GM12878 (cell line): ENCODE measurements at regions not wholly inside any gene's neighbourhood (a gene's known extent, or its start where the extent isn't known, plus 50 kb on each side); places are given as distances from the start of the nearest gene placed in this dataset.

Experiments used
- CHD2 ChIP-seq: IDR thresholded peaks from 2 replicates; pipeline ENCODE4 v1.6.1; 2011; ENCODE audit warnings: low read depth, low read length, improper control_type of control experiment, borderline replicate concordance
- POLR2AphosphoS5 ChIP-seq: IDR thresholded peaks from 2 replicates; pipeline ENCODE4 v1.6.1; 2011; ENCODE audit warnings: mild to moderate bottlenecking, low read length, inconsistent platforms
- RAD21 ChIP-seq: IDR thresholded peaks from 2 replicates; pipeline ENCODE4 v1.6.1; 2011; ENCODE audit warnings: mild to moderate bottlenecking, low read depth, low read length, moderate library complexity; ENCODE audit not compliant: insufficient read depth
- SIX5 ChIP-seq: IDR thresholded peaks from 2 replicates; pipeline ENCODE4 v1.6.1; 2011; ENCODE audit warnings: mild to moderate bottlenecking, low read depth, low read length, moderate library complexity; ENCODE audit not compliant: severe bottlenecking
- SMAD5 ChIP-seq: IDR thresholded peaks from 2 replicates; pipeline ENCODE4 v1.6.1; 2016; ENCODE audit warnings: antibody characterized with exemption, low read depth
- SMC3 ChIP-seq: IDR thresholded peaks from 2 replicates; pipeline ENCODE4 v1.6.1; 2011; ENCODE audit warnings: low read length, improper control_type of control experiment, borderline replicate concordance
- ZNF217 ChIP-seq: fragments of 450-650 bp; IDR thresholded peaks from 2 replicates; pipeline ENCODE4 v1.6.1; 2017; ENCODE audit warnings: antibody characterized with exemption, mild to moderate bottlenecking
- TF ChIP-seq, protein P1 (sequence below): fragments of 150-350 bp; IDR thresholded peaks from 2 replicates; pipeline ENCODE4 v1.6.1; 2014; ENCODE audit warnings: mild to moderate bottlenecking, low read depth, low read length
- TF ChIP-seq, protein P2 (sequence below): IDR thresholded peaks from 2 replicates; pipeline ENCODE4 v1.6.1; 2012; ENCODE audit warnings: low read length, inconsistent platforms
- TF ChIP-seq, protein P3 (sequence below), 3 experiments: IDR thresholded peaks in 2 of 3; conservative IDR thresholded peaks in 1 of 3; 2 replicates each; pipeline ENCODE4 v1.5.1; 2011; ENCODE audit warnings: low read depth in 3 of 3, low read length in 3 of 3, mild to moderate bottlenecking in 3 of 3, control low read depth in 2 of 3, moderate library complexity in 2 of 3, inconsistent platforms in 1 of 3, mixed read lengths in 1 of 3; ENCODE audit not compliant: control insufficient read depth in 2 of 3, insufficient read depth in 1 of 3; ENCODE audit errors: extremely low read depth in 1 of 3

DNA sequence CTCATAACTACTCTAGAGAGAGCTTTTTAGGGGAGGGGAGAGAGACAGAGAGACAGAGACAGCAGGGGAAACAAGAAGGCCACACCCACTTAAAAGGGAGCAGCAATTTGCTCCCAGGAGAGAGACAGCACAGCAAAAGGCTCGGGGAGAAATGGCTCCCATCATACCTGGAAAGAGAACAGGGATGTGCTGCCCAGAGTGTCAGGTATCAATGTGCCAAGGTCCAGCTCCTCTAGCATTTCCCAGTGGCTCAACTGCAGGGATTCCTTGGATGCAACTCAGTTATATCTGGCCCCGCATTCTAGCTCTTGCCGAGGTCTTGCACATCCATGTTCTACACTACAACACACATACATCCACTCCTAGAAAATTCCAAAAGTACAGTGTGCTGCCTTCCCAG lies 304.0 kb upstream of the CDYL start:
- TF ChIP-seq ZNF217 (no peak), SIX5 (no peak), RAD21 (no peak), SMC3 (no peak), POLR2AphosphoS5 (no peak), SMAD5 (no peak), CHD2 (no peak)
- TF ChIP-seq, protein P1, sequence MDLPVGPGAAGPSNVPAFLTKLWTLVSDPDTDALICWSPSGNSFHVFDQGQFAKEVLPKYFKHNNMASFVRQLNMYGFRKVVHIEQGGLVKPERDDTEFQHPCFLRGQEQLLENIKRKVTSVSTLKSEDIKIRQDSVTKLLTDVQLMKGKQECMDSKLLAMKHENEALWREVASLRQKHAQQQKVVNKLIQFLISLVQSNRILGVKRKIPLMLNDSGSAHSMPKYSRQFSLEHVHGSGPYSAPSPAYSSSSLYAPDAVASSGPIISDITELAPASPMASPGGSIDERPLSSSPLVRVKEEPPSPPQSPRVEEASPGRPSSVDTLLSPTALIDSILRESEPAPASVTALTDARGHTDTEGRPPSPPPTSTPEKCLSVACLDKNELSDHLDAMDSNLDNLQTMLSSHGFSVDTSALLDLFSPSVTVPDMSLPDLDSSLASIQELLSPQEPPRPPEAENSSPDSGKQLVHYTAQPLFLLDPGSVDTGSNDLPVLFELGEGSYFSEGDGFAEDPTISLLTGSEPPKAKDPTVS: no peak
- TF ChIP-seq, protein P2, sequence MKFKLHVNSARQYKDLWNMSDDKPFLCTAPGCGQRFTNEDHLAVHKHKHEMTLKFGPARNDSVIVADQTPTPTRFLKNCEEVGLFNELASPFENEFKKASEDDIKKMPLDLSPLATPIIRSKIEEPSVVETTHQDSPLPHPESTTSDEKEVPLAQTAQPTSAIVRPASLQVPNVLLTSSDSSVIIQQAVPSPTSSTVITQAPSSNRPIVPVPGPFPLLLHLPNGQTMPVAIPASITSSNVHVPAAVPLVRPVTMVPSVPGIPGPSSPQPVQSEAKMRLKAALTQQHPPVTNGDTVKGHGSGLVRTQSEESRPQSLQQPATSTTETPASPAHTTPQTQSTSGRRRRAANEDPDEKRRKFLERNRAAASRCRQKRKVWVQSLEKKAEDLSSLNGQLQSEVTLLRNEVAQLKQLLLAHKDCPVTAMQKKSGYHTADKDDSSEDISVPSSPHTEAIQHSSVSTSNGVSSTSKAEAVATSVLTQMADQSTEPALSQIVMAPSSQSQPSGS: no peak
- TF ChIP-seq, protein P3, sequence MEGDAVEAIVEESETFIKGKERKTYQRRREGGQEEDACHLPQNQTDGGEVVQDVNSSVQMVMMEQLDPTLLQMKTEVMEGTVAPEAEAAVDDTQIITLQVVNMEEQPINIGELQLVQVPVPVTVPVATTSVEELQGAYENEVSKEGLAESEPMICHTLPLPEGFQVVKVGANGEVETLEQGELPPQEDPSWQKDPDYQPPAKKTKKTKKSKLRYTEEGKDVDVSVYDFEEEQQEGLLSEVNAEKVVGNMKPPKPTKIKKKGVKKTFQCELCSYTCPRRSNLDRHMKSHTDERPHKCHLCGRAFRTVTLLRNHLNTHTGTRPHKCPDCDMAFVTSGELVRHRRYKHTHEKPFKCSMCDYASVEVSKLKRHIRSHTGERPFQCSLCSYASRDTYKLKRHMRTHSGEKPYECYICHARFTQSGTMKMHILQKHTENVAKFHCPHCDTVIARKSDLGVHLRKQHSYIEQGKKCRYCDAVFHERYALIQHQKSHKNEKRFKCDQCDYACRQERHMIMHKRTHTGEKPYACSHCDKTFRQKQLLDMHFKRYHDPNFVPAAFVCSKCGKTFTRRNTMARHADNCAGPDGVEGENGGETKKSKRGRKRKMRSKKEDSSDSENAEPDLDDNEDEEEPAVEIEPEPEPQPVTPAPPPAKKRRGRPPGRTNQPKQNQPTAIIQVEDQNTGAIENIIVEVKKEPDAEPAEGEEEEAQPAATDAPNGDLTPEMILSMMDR (IDR thresholded peaks at IDR 0.05 in 2 of 3, conservative IDR thresholded peaks at IDR 0.05 in 1 of 3; ENCODE audit: control insufficient read depth in 2 of 3, extremely low read depth in 1 of 3, insufficient read depth in 1 of 3, low read depth in 3 of 3, low read length in 3 of 3): no peak
